HepG2 (cell line): ENCODE measurements at regions not wholly inside any gene's neighbourhood (a gene's known extent, or its start where the extent isn't known, plus 50 kb on each side); places are given as distances from the start of the nearest gene placed in this dataset.

Experiments used
- CC2D1A ChIP-seq: sonication (generic); formaldehyde crosslinking; IDR thresholded peaks from 2 replicates; pipeline ENCODE4 v1.8.1; 2023; ENCODE audit warnings: mild to moderate bottlenecking, missing genetic modification reagents
- FLYWCH1 ChIP-seq: sonication (generic); formaldehyde crosslinking; IDR thresholded peaks from 2 replicates; pipeline ENCODE4 v1.8.1; 2023; ENCODE audit warnings: mild to moderate bottlenecking, missing genetic modification reagents
- GZF1 ChIP-seq: sonication (generic); formaldehyde crosslinking; IDR thresholded peaks from 2 replicates; pipeline ENCODE4 v1.5.1; 2020; ENCODE audit warnings: mild to moderate bottlenecking, missing genetic modification reagents
- KAT8 ChIP-seq: IDR thresholded peaks from 2 replicates; pipeline ENCODE4 v1.6.1; 2016; ENCODE audit warnings: missing genetic modification reagents, missing compliant biosample characterization
- MAFK ChIP-seq, 2 experiments: IDR thresholded peaks in 1 of 2; conservative IDR thresholded peaks in 1 of 2; 2 replicates each; pipeline ENCODE4 v1.6.1; 2011; ENCODE audit warnings: improper control_type of control experiment in 2 of 2, low read length in 2 of 2
- NFAT5 ChIP-seq: sonication (generic); formaldehyde crosslinking; IDR thresholded peaks from 2 replicates; pipeline ENCODE4 v1.4.0; 2020; ENCODE audit warnings: missing genetic modification reagents
- NFIC ChIP-seq: IDR thresholded peaks from 2 replicates; pipeline ENCODE4 v1.6.1; 2012; ENCODE audit warnings: mild to moderate bottlenecking, low read length, inconsistent platforms
- PCBP2 ChIP-seq: fragments of 200-400 bp; formaldehyde crosslinking; optimal IDR thresholded peaks from 2 replicates; pipeline ENCODE3; 2018; ENCODE audit warnings: low read length, low read depth; ENCODE audit not compliant: poor library complexity, severe bottlenecking
- SIN3A ChIP-seq: IDR thresholded peaks from 2 replicates; pipeline ENCODE4 v1.6.1; 2011; ENCODE audit warnings: low read depth, mild to moderate bottlenecking, control low read depth, low read length, borderline replicate concordance
- SUZ12 ChIP-seq: fragments of 150-350 bp; IDR thresholded peaks from 2 replicates; pipeline ENCODE4 v1.6.1; 2014; ENCODE audit warnings: low read depth, low read length
- TCF12 ChIP-seq, 2 experiments: fragments of 450-650 bp in 1 of 2; sonication (generic) in 1 of 2; formaldehyde crosslinking in 1 of 2; IDR thresholded peaks; 2 replicates each; pipeline versions ENCODE4 v1.6.1 to v1.8.0; 2017 to 2022; ENCODE audit warnings: antibody characterized with exemption in 1 of 2, mild to moderate bottlenecking in 1 of 2, missing genetic modification reagents in 1 of 2, moderate library complexity in 1 of 2
- TMF1 ChIP-seq: sonication (generic); formaldehyde crosslinking; IDR thresholded peaks from 2 replicates; pipeline ENCODE4 v1.8.1; 2022; ENCODE audit warnings: low read depth, missing genetic modification reagents
- ZBTB1 ChIP-seq: sonication (generic); formaldehyde crosslinking; IDR thresholded peaks from 2 replicates; pipeline ENCODE4 v1.4.0; 2020; ENCODE audit warnings: missing genetic modification reagents, borderline replicate concordance
- ZFP90 ChIP-seq: sonication (generic); formaldehyde crosslinking; IDR thresholded peaks from 2 replicates; pipeline ENCODE4 v1.8.0; 2022; ENCODE audit warnings: missing genetic modification reagents, mild to moderate bottlenecking, inconsistent platforms, borderline replicate concordance
- ZNF136 ChIP-seq: sonication (generic); formaldehyde crosslinking; IDR thresholded peaks from 2 replicates; pipeline ENCODE4 v1.8.1; 2022; ENCODE audit warnings: low read depth, mild to moderate bottlenecking, moderate library complexity, missing genetic modification reagents
- ZNF160 ChIP-seq: sonication (generic); formaldehyde crosslinking; IDR thresholded peaks from 2 replicates; pipeline ENCODE4 v1.8.0; 2022; ENCODE audit warnings: mild to moderate bottlenecking, inconsistent platforms, missing genetic modification reagents
- ZNF263 ChIP-seq: sonication (generic); formaldehyde crosslinking; IDR thresholded peaks from 2 replicates; pipeline ENCODE4 v1.4.0; 2020; ENCODE audit warnings: missing genetic modification reagents
- ZNF33A ChIP-seq: sonication (generic); formaldehyde crosslinking; IDR thresholded peaks from 2 replicates; pipeline ENCODE4 v1.5.1; 2020; ENCODE audit warnings: missing genetic modification reagents, mild to moderate bottlenecking, moderate library complexity, borderline replicate concordance
- ZNF746 ChIP-seq: sonication (generic); formaldehyde crosslinking; IDR thresholded peaks from 2 replicates; pipeline ENCODE4 v1.8.0; 2022; ENCODE audit warnings: mild to moderate bottlenecking, missing genetic modification reagents
- TF ChIP-seq, protein P1 (sequence below): sonication (generic); formaldehyde crosslinking; IDR thresholded peaks from 2 replicates; pipeline ENCODE4 v1.5.1; 2020; ENCODE audit warnings: missing genetic modification reagents, mild to moderate bottlenecking, borderline replicate concordance
- TF ChIP-seq, protein P2 (sequence below): sonication (generic); formaldehyde crosslinking; IDR thresholded peaks from 2 replicates; pipeline ENCODE4 v1.4.0; 2020; ENCODE audit warnings: missing genetic modification reagents

DNA sequence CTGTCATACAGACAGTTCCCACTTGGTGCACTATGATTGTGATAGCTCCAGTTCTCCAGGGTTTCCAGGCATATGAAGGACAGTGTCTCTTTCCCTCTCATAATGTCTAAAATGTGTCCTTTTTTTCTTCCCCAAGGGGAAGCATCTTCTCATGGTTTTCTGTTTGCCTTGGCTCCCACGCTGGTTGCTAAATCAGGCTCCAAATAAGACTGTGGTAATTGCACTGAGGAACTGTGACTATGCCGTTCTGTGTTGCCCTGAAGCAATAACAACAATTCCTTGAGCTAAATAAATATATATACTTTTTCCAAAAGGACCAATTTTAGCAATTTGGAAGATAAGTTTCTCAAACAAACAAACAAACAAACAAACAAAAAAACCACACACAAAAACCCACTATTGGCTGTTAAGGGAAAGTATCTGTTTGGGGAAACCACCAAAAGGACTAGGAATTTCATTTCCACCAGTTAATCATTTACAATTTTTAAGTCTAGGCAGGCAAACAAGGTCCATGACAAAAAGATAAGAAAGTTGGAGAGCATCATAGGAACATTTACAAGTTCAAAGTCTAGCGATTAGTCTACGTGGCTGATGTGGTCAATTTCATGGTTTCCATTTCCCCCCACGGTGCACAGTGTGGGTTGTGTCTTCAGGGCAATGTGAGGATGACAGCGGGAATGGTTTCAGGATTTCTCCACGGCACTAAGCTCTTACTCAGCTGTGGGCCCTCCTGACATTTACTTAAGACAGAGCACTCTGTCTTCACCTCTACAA is 62.4 kb downstream of the THNSL1 start (continued):
- no peak for TF ChIP-seq NFAT5 (CRISPR knock-in tag)
- TF ChIP-seq ZNF160 (CRISPR knock-in tag) = no peak
- no peak for TF ChIP-seq ZNF33A (CRISPR knock-in tag)
- TF ChIP-seq CC2D1A (CRISPR knock-in tag) = no peak
- no peak for TF ChIP-seq SIN3A
- TF ChIP-seq, protein P1, sequence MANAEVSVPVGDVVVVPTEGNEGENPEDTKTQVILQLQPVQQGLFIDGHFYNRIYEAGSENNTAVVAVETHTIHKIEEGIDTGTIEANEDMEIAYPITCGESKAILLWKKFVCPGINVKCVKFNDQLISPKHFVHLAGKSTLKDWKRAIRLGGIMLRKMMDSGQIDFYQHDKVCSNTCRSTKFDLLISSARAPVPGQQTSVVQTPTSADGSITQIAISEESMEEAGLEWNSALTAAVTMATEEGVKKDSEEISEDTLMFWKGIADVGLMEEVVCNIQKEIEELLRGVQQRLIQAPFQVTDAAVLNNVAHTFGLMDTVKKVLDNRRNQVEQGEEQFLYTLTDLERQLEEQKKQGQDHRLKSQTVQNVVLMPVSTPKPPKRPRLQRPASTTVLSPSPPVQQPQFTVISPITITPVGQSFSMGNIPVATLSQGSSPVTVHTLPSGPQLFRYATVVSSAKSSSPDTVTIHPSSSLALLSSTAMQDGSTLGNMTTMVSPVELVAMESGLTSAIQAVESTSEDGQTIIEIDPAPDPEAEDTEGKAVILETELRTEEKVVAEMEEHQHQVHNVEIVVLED (CRISPR knock-in tag) = no peak
- TF ChIP-seq NFIC = peak; percentile 31; the same call in 1 of the 2 replicates
- no peak for TF ChIP-seq FLYWCH1 (CRISPR knock-in tag)
- no peak for TF ChIP-seq TMF1 (CRISPR knock-in tag)
- TF ChIP-seq ZNF263 = no peak
- TF ChIP-seq ZBTB1 (CRISPR knock-in tag) = no peak
- TF ChIP-seq ZNF746 (CRISPR knock-in tag) = no peak
- TF ChIP-seq PCBP2 = no peak
- TF ChIP-seq, protein P2, sequence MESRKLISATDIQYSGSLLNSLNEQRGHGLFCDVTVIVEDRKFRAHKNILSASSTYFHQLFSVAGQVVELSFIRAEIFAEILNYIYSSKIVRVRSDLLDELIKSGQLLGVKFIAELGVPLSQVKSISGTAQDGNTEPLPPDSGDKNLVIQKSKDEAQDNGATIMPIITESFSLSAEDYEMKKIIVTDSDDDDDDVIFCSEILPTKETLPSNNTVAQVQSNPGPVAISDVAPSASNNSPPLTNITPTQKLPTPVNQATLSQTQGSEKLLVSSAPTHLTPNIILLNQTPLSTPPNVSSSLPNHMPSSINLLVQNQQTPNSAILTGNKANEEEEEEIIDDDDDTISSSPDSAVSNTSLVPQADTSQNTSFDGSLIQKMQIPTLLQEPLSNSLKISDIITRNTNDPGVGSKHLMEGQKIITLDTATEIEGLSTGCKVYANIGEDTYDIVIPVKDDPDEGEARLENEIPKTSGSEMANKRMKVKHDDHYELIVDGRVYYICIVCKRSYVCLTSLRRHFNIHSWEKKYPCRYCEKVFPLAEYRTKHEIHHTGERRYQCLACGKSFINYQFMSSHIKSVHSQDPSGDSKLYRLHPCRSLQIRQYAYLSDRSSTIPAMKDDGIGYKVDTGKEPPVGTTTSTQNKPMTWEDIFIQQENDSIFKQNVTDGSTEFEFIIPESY (CRISPR knock-in tag) = no peak
- TF ChIP-seq GZF1 (CRISPR knock-in tag) = no peak
- TF ChIP-seq SUZ12 = no peak
- TF ChIP-seq ZNF136 (CRISPR knock-in tag) = no peak
- TF ChIP-seq TCF12 (IDR thresholded peaks at IDR 0.05) = no peak
- no peak for TF ChIP-seq TCF12 (CRISPR knock-in tag; IDR thresholded peaks at IDR 0.05)
- TF ChIP-seq ZFP90 (CRISPR knock-in tag) = no peak
- no peak for TF ChIP-seq KAT8 (CRISPR knock-in tag)
- TF ChIP-seq MAFK (conservative IDR thresholded peaks at IDR 0.05 in 1 of 2, IDR thresholded peaks at IDR 0.05 in 1 of 2; ENCODE audit: low read length in 2 of 2) = no peak
